H1 (cell line): ENCODE measurements at regions not wholly inside any gene's neighbourhood (a gene's known extent, or its start where the extent isn't known, plus 50 kb on each side); places are given as distances from the start of the nearest gene placed in this dataset.

Experiments
- CTCF ChIA-PET: fragments of 300-600 bp; sonication (Branson Sonifier 250); formaldehyde crosslinking; loops from one replicate; lab custom pipeline; 2021; ENCODE audit not compliant: partially characterized antibody; lab: Charles Lee
- POLR2A ChIA-PET: fragments of 300-600 bp; sonication (Branson Sonifier 250); formaldehyde crosslinking; loops from one replicate; lab custom pipeline; 2021; ENCODE audit warnings: inconsistent platforms; ENCODE audit not compliant: partially characterized antibody; lab: Charles Lee
- DNase-seq, 2 experiments: peaks; one replicate each; pipeline versions ENCODE4 v3.0.0 to v3.0.0-alpha.2; 2010 to 2022; ENCODE audit warnings: low spot score in 2 of 2, low read depth in 1 of 2, mixed read lengths in 1 of 2
- FAIRE-seq: peaks from 2 replicates; lab custom pipeline; 2011; peaks lifted over from hg19 to GRCh38; lab: Jason Lieb, UNC
- H2AFZ ChIP-seq: 2 replicates; pipeline ENCODE4 v1.8.1; 2012; ENCODE audit warnings: low read length, inconsistent platforms
- H2AK5ac ChIP-seq: 2 replicates; pipeline ENCODE4 v1.6.1; 2013; ENCODE audit warnings: low read depth, low read length
- H2BK120ac ChIP-seq: replicated peaks from 2 replicates; pipeline ENCODE3; 2013; ENCODE audit warnings: low read depth, low read length, inconsistent platforms
- H2BK12ac ChIP-seq: 2 replicates; pipeline ENCODE4 v1.6.1; 2013; ENCODE audit warnings: low read depth, low read length
- H2BK15ac ChIP-seq: 2 replicates; pipeline ENCODE4 v1.6.1; 2013; ENCODE audit warnings: low read length
- H2BK20ac ChIP-seq: 2 replicates; pipeline ENCODE4 v1.6.1; 2013; ENCODE audit warnings: low read length
- H2BK5ac ChIP-seq: 2 replicates; pipeline ENCODE4 v1.6.1; 2013; ENCODE audit warnings: low read depth, low read length
- H3K14ac ChIP-seq: 2 replicates; pipeline ENCODE4 v1.6.1; 2013; ENCODE audit warnings: inconsistent platforms; ENCODE audit not compliant: insufficient read length
- H3K18ac ChIP-seq: 2 replicates; pipeline ENCODE4 v1.6.1; 2013; ENCODE audit warnings: low read length; ENCODE audit errors: extremely low read depth
- H3K23ac ChIP-seq: 2 replicates; pipeline ENCODE4 v1.6.1; 2013; ENCODE audit warnings: inconsistent platforms; ENCODE audit not compliant: insufficient read length
- H3K23me2 ChIP-seq: 2 replicates; pipeline ENCODE4 v1.6.1; 2013; ENCODE audit warnings: low read depth, low read length
- H3K27ac ChIP-seq: 2 replicates; pipeline ENCODE4 v1.6.1; 2011; ENCODE audit warnings: low read depth, low read length, inconsistent platforms
- H3K27me3 ChIP-seq, 4 experiments: replicated peaks in 1 of 4; 1 replicate in 1 of 4; 2 replicates in 3 of 4; pipeline versions ENCODE4 v1.6.1 to v1.8.1; 2011 to 2013; ENCODE audit warnings: low read length in 3 of 4, mild to moderate bottlenecking in 3 of 4, inconsistent platforms in 2 of 4, mixed read lengths in 2 of 4, moderate library complexity in 1 of 4; ENCODE audit not compliant: control insufficient read depth in 3 of 4, insufficient read depth in 3 of 4; ENCODE audit errors: extremely low read depth in 1 of 4
- H3K36me3 ChIP-seq, 4 experiments: 2 replicates each; pipeline versions ENCODE4 v1.6.1 to v1.8.1; 2011 to 2013; ENCODE audit warnings: mild to moderate bottlenecking in 4 of 4, low read length in 3 of 4, moderate library complexity in 2 of 4, control low read depth in 1 of 4, inconsistent platforms in 1 of 4; ENCODE audit not compliant: insufficient read depth in 4 of 4, control insufficient read depth in 2 of 4
- H3K4ac ChIP-seq: replicated peaks from 2 replicates; pipeline ENCODE3; 2013; ENCODE audit warnings: low read length, low read depth, mixed read lengths, inconsistent platforms; ENCODE audit not compliant: insufficient read length
- H3K4me1 ChIP-seq, 4 experiments: replicated peaks in 1 of 4; 1 replicate in 1 of 4; 2 replicates in 3 of 4; pipeline versions ENCODE4 v1.6.1 to v1.8.1; 2011 to 2013; ENCODE audit warnings: low read length in 3 of 4, inconsistent platforms in 2 of 4, mixed read lengths in 1 of 4; ENCODE audit not compliant: insufficient read depth in 4 of 4, control insufficient read depth in 3 of 4
- H3K4me2 ChIP-seq, 2 experiments: 2 replicates each; pipeline versions ENCODE4 v1.6.1 to v1.8.1; 2011 to 2013; ENCODE audit warnings: low read depth in 2 of 2, low read length in 2 of 2, control low read depth in 1 of 2, inconsistent platforms in 1 of 2, mild to moderate bottlenecking in 1 of 2; ENCODE audit not compliant: insufficient read depth in 1 of 2
- H3K4me3 ChIP-seq, 4 experiments: fragments of 200-600, 300-600 bp in 1 of 4; sonication (generic), shearing (Covaris generic), sonication (Bioruptor Twin) in 1 of 4; 2 replicates each; pipeline versions ENCODE4 v1.5.1 to v1.8.1; 2011 to 2016; ENCODE audit warnings: low read length in 4 of 4, low read depth in 3 of 4, control low read depth in 2 of 4, inconsistent platforms in 2 of 4, mild to moderate bottlenecking in 2 of 4, mixed read lengths in 1 of 4, moderate library complexity in 1 of 4; ENCODE audit not compliant: insufficient read depth in 2 of 4; ENCODE audit errors: extremely low read depth in 1 of 4
- H3K56ac ChIP-seq: replicated peaks from 2 replicates; pipeline ENCODE3; 2013; ENCODE audit warnings: low read depth, mild to moderate bottlenecking, mixed read lengths, low read length, inconsistent platforms; ENCODE audit not compliant: insufficient read length
- H3K79me1 ChIP-seq: 2 replicates; pipeline ENCODE4 v1.6.1; 2013; ENCODE audit warnings: low read depth, low read length, control low read depth
- H3K79me2 ChIP-seq, 2 experiments: 2 replicates each; pipeline versions ENCODE4 v1.6.1 to v1.8.1; 2012 to 2013; ENCODE audit warnings: low read length in 2 of 2, mild to moderate bottlenecking in 2 of 2, inconsistent platforms in 1 of 2; ENCODE audit not compliant: insufficient read depth in 2 of 2, control insufficient read depth in 1 of 2
- H3K9ac ChIP-seq, 4 experiments: replicated peaks in 1 of 4; 1 replicate in 1 of 4; 2 replicates in 3 of 4; pipeline versions ENCODE4 v1.6.1 to v1.8.1; 2011 to 2013; ENCODE audit warnings: low read depth in 3 of 4, low read length in 3 of 4, control low read depth in 2 of 4, mild to moderate bottlenecking in 2 of 4, moderate library complexity in 2 of 4, inconsistent platforms in 1 of 4; ENCODE audit errors: extremely low read depth in 1 of 4
- H3K9me3 ChIP-seq, 2 experiments: 2 replicates each; pipeline versions ENCODE4 v1.6.1 to v1.8.1; 2012 to 2013; ENCODE audit warnings: mild to moderate bottlenecking in 2 of 2, moderate library complexity in 2 of 2, control low read depth in 1 of 2, inconsistent platforms in 1 of 2, low read depth in 1 of 2, low read length in 1 of 2, mixed read lengths in 1 of 2; ENCODE audit not compliant: insufficient read depth in 2 of 2
- H4K20me1 ChIP-seq, 2 experiments: replicated peaks in 1 of 2; 2 replicates each; pipeline versions ENCODE3 to v1.8.1; 2011 to 2013; ENCODE audit warnings: inconsistent platforms in 2 of 2, low read length in 2 of 2, mild to moderate bottlenecking in 1 of 2; ENCODE audit not compliant: insufficient read depth in 2 of 2, control insufficient read depth in 1 of 2
- H4K5ac ChIP-seq: 2 replicates; pipeline ENCODE4 v1.6.1; 2013; ENCODE audit warnings: low read length, low read depth, mixed read lengths, inconsistent platforms; ENCODE audit not compliant: insufficient read length
- H4K8ac ChIP-seq: 2 replicates; pipeline ENCODE4 v1.8.0; 2013; ENCODE audit warnings: mild to moderate bottlenecking, moderate library complexity, low read length, inconsistent platforms; ENCODE audit not compliant: insufficient read depth; ENCODE audit errors: extremely low read depth
- H4K91ac ChIP-seq: replicated peaks from 2 replicates; pipeline ENCODE3; 2013; ENCODE audit warnings: low read length, mixed read lengths, inconsistent platforms; ENCODE audit not compliant: insufficient read length
- KDM4A ChIP-seq: IDR thresholded peaks from one replicate; pipeline ENCODE4 v1.7.1; 2012; ENCODE audit warnings: low read depth, mild to moderate bottlenecking, moderate library complexity, low read length, inconsistent platforms; ENCODE audit not compliant: severe bottlenecking
- YY1 ChIP-seq: IDR thresholded peaks from 2 replicates; pipeline ENCODE4 v1.6.1; 2011; ENCODE audit warnings: low read depth, mild to moderate bottlenecking, low read length
- WGBS, 2 experiments: shearing (Covaris generic) in 1 of 2; methylation state at CpG; one replicate each; pipeline versions ENCODE4 v1.1.6 to v1.1.7; 2013 to 2015; ENCODE audit warnings: low lambda C conversion rate in 2 of 2, mixed read lengths in 2 of 2, inconsistent platforms in 1 of 2, low coverage in 1 of 2, missing lambda C conversion rate in 1 of 2; ENCODE audit not compliant: insufficient replicate concordance in 2 of 2, insufficient coverage in 1 of 2, insufficient read length in 1 of 2; ENCODE audit errors: extremely low coverage in 1 of 2, missing lambda C conversion rate in 1 of 2; 5-methylcytosine and 5-hydroxymethylcytosine counted together

DNA sequence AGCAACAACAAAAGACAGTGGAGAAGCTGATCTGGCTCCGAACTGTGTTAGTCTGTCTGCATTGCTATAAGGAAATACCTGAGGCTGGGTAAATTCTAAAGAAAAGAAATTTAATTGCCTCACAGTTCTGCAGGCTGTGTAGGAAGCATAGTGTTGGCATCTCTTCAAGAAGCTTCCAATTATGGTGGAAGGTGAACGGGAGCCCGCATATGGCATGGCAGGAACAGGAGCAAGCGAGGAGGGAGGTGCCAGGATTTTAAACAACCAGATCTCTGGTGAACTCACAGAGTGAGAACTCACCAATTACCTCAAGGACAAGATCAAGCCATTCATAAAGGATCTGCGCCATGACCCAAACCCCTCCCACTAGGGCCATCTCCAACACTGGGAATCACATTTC is 293.5 kb downstream of the SMOC2 start:
- no peak overlapping the region for H3K23ac ChIP-seq
- H2AK5ac ChIP-seq: no peak overlapping the region
- H3K27ac ChIP-seq: no peak overlapping the region
- no peak overlapping the region for H2BK5ac ChIP-seq
- H2BK20ac ChIP-seq: no peak overlapping the region
- no peak overlapping the region for H2BK120ac ChIP-seq
- no peak overlapping the region for H3K18ac ChIP-seq
- no peaks in the 10 kb centered on the region for H3K79me2 ChIP-seq
- H2BK12ac ChIP-seq: no peak overlapping the region
- no peak overlapping the region for H4K5ac ChIP-seq
- no peak overlapping the region for H4K91ac ChIP-seq
- no peak for FAIRE-seq
- H3K23me2 ChIP-seq: no peaks in the 10 kb centered on the region
- CTCF ChIA-PET: interaction anchor here (0.8 kb wide), 1 partner anchor 24 kb away, joined by 3 read pairs; no protein-coding TSS in a partner anchor
- WGBS, 2 experiments: 95% methylated on average over 5 of the region's 5 CpGs; no CpG with 5 or more reads in 1 of the 2 experiments
- POLR2A ChIA-PET: no interaction called here
- no peak overlapping the region for H3K4me3 ChIP-seq
- H4K8ac ChIP-seq: no peak overlapping the region
- no peaks in the 10 kb centered on the region for H3K4me1 ChIP-seq
- no peak overlapping the region for H3K4me2 ChIP-seq
- no peaks in the 10 kb centered on the region for H3K36me3 ChIP-seq
- no peaks in the 10 kb centered on the region; a peak in 1 of 7 replicates for H3K27me3 ChIP-seq
- H4K20me1 ChIP-seq: no peaks in the 10 kb centered on the region
- H3K56ac ChIP-seq: no peak overlapping the region
- H3K9me3 ChIP-seq: no peaks in the 10 kb centered on the region
- no peak overlapping the region for H2AFZ ChIP-seq
- no peak for DNase-seq
- H3K14ac ChIP-seq: no peak overlapping the region
- no peak overlapping the region for H3K4ac ChIP-seq
- no peak overlapping the region for H3K9ac ChIP-seq
- no peak for TF ChIP-seq YY1
- TF ChIP-seq KDM4A: no peak
- no peak overlapping the region for H2BK15ac ChIP-seq
- no peaks in the 10 kb centered on the region for H3K79me1 ChIP-seq
